Lung (tissue), 11 donors: ENCODE measurements at regions not wholly inside any gene's neighbourhood (a gene's known extent, or its start where the extent isn't known, plus 50 kb on each side); places are given as distances from the start of the nearest gene placed in this dataset.

Source experiments
- ATAC-seq: fragments of 200-7000 bp; cut with Tn5 transposase; one replicate; pipeline ENCODE4 v1.9.1; 2020; ENCODE audit warnings: moderate number of reproducible peaks; ENCODE audit not compliant: insufficient read depth, low FRiP score
- DNase-seq, 3 donors: peaks; one replicate each; pipeline ENCODE4 v3.0.0-alpha.2; 2013 to 2017
- H3K27ac ChIP-seq, 2 donors: one replicate each; pipeline ENCODE4 v1.5.1; 2013; ENCODE audit warnings: mild to moderate bottlenecking in 2 of 2, moderate library complexity in 2 of 2, control low read depth in 1 of 2, inconsistent platforms in 1 of 2, low read depth in 1 of 2, low read length in 1 of 2
- H3K27me3 ChIP-seq, 3 donors: one replicate each; pipeline ENCODE4 v1.5.1; 2013; ENCODE audit warnings: low read length in 2 of 3; ENCODE audit not compliant: control insufficient read depth in 3 of 3, insufficient read depth in 3 of 3
- H3K36me3 ChIP-seq, 4 donors: one replicate each; pipeline ENCODE4 v1.5.1; 2013; ENCODE audit warnings: low read length in 4 of 4, mild to moderate bottlenecking in 1 of 4, moderate library complexity in 1 of 4; ENCODE audit not compliant: control insufficient read depth in 4 of 4, insufficient read depth in 4 of 4
- H3K4me1 ChIP-seq, 5 donors: one replicate each; pipeline ENCODE4 v1.5.1; 2013; ENCODE audit warnings: low read length in 5 of 5, mild to moderate bottlenecking in 2 of 5, moderate library complexity in 1 of 5; ENCODE audit not compliant: control insufficient read depth in 5 of 5, insufficient read depth in 5 of 5
- H3K4me3 ChIP-seq: one replicate; pipeline ENCODE4 v1.5.1; 2013; ENCODE audit warnings: mild to moderate bottlenecking, control low read depth, moderate library complexity
- H3K9ac ChIP-seq, 2 donors: one replicate each; pipeline ENCODE4 v1.5.1; 2013; ENCODE audit warnings: low read length in 2 of 2, control low read depth in 1 of 2; ENCODE audit not compliant: insufficient read depth in 1 of 2
- H3K9me3 ChIP-seq, 4 donors: one replicate each; pipeline ENCODE4 v1.5.1; 2013; ENCODE audit warnings: low read length in 3 of 4, mild to moderate bottlenecking in 1 of 4, moderate library complexity in 1 of 4; ENCODE audit not compliant: control insufficient read depth in 4 of 4, insufficient read depth in 3 of 4
- WGBS, 2 donors: extraction: QIAGEN DNeasy Blood & Tissue Kit; methylation state at CpG; one replicate each; pipeline ENCODE4 v1.1.7; 2013; 5-methylcytosine and 5-hydroxymethylcytosine counted together
- TF ChIP-seq, protein P1 (sequence below): IDR thresholded peaks from 2 replicates; pipeline ENCODE4 v1.5.1; 2012; ENCODE audit warnings: mild to moderate bottlenecking; ENCODE audit errors: control extremely low read depth, extremely low read depth
- donor health status: control.
- donor health status: control.
- donor health status: Bipolar disorder and iron deficiency.
- donor health status: healthy.
- donor health status: DM: yes; HTN: yes; CAD: no.

DNA sequence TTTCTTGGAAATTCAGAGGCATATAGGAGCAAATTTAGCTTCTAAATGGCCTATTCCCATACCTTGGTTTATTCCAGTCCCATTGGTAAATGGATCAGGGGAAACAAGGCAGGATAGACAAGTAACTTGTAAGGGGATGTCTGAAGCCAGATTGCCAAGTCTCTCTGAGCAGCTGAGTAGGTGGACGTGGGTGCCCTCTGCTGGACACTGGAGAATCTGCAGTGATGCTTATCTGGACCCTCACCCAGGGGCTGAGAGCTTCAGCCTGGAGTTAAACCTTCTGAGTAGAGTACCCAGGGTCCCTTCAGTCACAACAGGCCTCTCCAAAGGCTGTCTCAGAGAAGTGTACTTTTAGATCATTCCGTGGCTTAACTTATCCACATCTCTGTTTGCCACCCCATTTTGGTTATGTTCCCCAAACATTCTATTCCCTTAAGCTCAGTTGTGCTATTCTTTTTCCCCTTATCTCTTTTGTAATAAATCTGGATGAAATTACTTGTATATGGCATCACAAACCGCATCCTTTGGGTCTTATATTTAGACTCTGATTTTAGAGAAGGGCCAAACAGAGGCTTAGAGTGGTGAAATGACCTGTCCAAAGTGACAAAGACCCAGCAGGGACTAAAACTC, 218.3 kb upstream of the GLRA1 start:
- Histone ChIP-seq H3K9ac (no peak overlapping the region), H3K36me3 (no peaks in the 10 kb centered on the region), H3K4me3 (no peak overlapping the region), H3K9me3 (no peaks in the 10 kb centered on the region), H3K27ac (no peak overlapping the region), H3K4me1 (peaks cover 0 to 4% (median 0%) of the 10 kb centered on the region in 5 donors), H3K27me3 (no peaks in the 10 kb centered on the region)
- WGBS, 2 donors, result 21 to 26% methylated on average over 3 of the region's 3 CpGs
- DNase-seq (peak; percentile 75 to 82 (median 77)), ATAC-seq (peak; percentile 45)
- TF ChIP-seq, protein P1, sequence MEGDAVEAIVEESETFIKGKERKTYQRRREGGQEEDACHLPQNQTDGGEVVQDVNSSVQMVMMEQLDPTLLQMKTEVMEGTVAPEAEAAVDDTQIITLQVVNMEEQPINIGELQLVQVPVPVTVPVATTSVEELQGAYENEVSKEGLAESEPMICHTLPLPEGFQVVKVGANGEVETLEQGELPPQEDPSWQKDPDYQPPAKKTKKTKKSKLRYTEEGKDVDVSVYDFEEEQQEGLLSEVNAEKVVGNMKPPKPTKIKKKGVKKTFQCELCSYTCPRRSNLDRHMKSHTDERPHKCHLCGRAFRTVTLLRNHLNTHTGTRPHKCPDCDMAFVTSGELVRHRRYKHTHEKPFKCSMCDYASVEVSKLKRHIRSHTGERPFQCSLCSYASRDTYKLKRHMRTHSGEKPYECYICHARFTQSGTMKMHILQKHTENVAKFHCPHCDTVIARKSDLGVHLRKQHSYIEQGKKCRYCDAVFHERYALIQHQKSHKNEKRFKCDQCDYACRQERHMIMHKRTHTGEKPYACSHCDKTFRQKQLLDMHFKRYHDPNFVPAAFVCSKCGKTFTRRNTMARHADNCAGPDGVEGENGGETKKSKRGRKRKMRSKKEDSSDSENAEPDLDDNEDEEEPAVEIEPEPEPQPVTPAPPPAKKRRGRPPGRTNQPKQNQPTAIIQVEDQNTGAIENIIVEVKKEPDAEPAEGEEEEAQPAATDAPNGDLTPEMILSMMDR, result peak; percentile 56

DNA sequence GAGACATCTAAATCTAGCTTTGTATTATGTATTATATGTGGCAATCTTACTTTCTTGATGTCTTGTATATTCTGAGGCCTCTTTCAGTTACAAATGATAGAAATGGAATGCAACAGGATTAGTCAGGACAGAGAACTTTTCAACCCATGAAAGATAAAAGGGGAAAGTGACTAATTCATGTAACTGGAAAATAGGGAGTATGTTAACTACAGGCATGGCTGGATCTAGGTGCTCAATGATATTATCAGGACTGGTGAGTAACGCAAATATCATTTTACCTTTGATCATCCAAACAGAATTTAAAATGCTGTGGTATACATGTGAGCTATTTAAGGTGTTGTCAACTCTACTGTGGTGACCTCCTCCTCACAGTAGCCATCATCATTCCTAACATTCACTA, 215.7 kb upstream of the GLRA1 start:
- Histone ChIP-seq H3K4me1 (peaks cover 0 to 10% (median 0%) of the 10 kb centered on the region in 5 donors), H3K9ac (no peak overlapping the region), H3K9me3 (no peaks in the 10 kb centered on the region), H3K36me3 (no peaks in the 10 kb centered on the region), H3K4me3 (no peak overlapping the region), H3K27ac (no peak overlapping the region), H3K27me3 (no peaks in the 10 kb centered on the region)
- WGBS, 2 donors, result 93 to 97% methylated on average over 1 of the region's 1 CpG
- TF ChIP-seq, protein P1, result no peak
- no peak for DNase-seq
- ATAC-seq, result no peak

DNA sequence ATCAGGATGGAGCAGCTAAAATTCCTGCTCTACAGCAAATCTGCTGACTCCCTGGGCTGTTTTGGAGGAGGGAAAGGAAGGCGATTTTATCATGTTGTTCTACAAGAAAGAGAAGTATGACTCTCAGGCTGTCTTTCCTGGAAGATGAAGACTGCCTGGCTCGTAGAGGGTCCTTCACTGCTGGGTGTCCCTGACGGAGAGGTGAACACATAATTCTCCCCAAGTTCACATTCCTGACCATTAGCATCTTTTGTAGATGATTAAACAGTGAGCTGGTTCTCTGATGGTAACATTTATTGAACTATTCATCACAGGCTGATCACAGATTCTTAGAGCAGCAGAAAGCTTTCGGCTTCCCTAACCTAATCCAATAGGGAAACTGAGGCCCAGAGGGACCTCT, 212.4 kb upstream of the GLRA1 start:
- no peak for DNase-seq
- H3K9me3 ChIP-seq, result no peaks in the 10 kb centered on the region

More for the DNA sequence above, 212.4 kb upstream of the GLRA1 start:
- H3K4me1 ChIP-seq, result peaks cover 0 to 10% (median 0%) of the 10 kb centered on the region in 5 donors
- no peaks in the 10 kb centered on the region for H3K27me3 ChIP-seq
- no peak overlapping the region for H3K27ac ChIP-seq
- H3K9ac ChIP-seq, result no peak overlapping the region
- H3K4me3 ChIP-seq, result no peak overlapping the region
- 49 to 61% methylated on average over 4 of the region's 4 CpGs for WGBS, 2 donors
- no peaks in the 10 kb centered on the region for H3K36me3 ChIP-seq
- TF ChIP-seq, protein P1, result no peak
- ATAC-seq, result no peak
